Liver (tissue), 8 donors: ENCODE measurements at regions not wholly inside any gene's neighbourhood (a gene's known extent, or its start where the extent isn't known, plus 50 kb on each side); places are given as distances from the start of the nearest gene placed in this dataset.
A peak's percentile ranks its signal among the peaks of the same experiment; 100 is the strongest.

ENCODE experiments used
- DNase-seq: peaks from one replicate; pipeline ENCODE4 v3.0.0-alpha.2; 2017; ENCODE audit warnings: low spot score
- H3K27ac ChIP-seq, 2 donors: one replicate each; pipeline ENCODE4 v1.7.0; 2013; ENCODE audit warnings: inconsistent platforms in 2 of 2, low read length in 2 of 2, control low read depth in 1 of 2, low read depth in 1 of 2, mild to moderate bottlenecking in 1 of 2
- H3K27me3 ChIP-seq, 4 donors: one replicate each; pipeline versions ENCODE4 v1.6.1 to v1.7.0; 2013; ENCODE audit warnings: low read length in 3 of 4, inconsistent platforms in 1 of 4, mild to moderate bottlenecking in 1 of 4, moderate library complexity in 1 of 4; ENCODE audit not compliant: control insufficient read depth in 4 of 4, insufficient read depth in 4 of 4
- H3K36me3 ChIP-seq, 4 donors: one replicate each; pipeline versions ENCODE4 v1.6.1 to v1.7.0; 2013; ENCODE audit warnings: low read length in 3 of 4, mild to moderate bottlenecking in 3 of 4, low read depth in 1 of 4, moderate library complexity in 1 of 4; ENCODE audit not compliant: control insufficient read depth in 4 of 4, insufficient read depth in 3 of 4
- H3K4me1 ChIP-seq, 4 donors: one replicate each; pipeline versions ENCODE4 v1.6.1 to v1.7.0; 2013; ENCODE audit warnings: low read length in 3 of 4, mild to moderate bottlenecking in 3 of 4, moderate library complexity in 1 of 4; ENCODE audit not compliant: control insufficient read depth in 4 of 4, insufficient read depth in 4 of 4
- H3K4me3 ChIP-seq, 3 donors: one replicate each; pipeline versions ENCODE4 v1.6.1 to v1.7.0; 2013; ENCODE audit warnings: low read length in 3 of 3, control low read depth in 1 of 3, low read depth in 1 of 3, mild to moderate bottlenecking in 1 of 3
- H3K9ac ChIP-seq, 2 donors: one replicate each; pipeline ENCODE4 v1.7.0; 2013; ENCODE audit warnings: low read length in 2 of 2, mild to moderate bottlenecking in 2 of 2, moderate library complexity in 2 of 2, control low read depth in 1 of 2, low read depth in 1 of 2
- H3K9me3 ChIP-seq, 4 donors: one replicate each; pipeline versions ENCODE4 v1.6.1 to v1.7.0; 2013; ENCODE audit warnings: low read length in 3 of 4; ENCODE audit not compliant: control insufficient read depth in 4 of 4
- ATF3 ChIP-seq: IDR thresholded peaks from 2 replicates; pipeline ENCODE4 v1.6.1; 2016; ENCODE audit warnings: antibody characterized with exemption
- CTCF ChIP-seq: fragments of 150-350 bp; IDR thresholded peaks from 2 replicates; pipeline ENCODE4 v1.5.1; 2017; ENCODE audit warnings: improper control_type of control experiment, low read depth, low read length; ENCODE audit not compliant: missing input control
- EGR1 ChIP-seq, 2 donors: IDR thresholded peaks; 2 replicates each; pipeline ENCODE4 v1.6.1; 2016 to 2018; ENCODE audit warnings: antibody characterized with exemption in 2 of 2, low read depth in 2 of 2
- GABPA ChIP-seq, 2 donors: IDR thresholded peaks in 1 of 2; conservative IDR thresholded peaks in 1 of 2; 2 replicates each; pipeline ENCODE4 v1.6.1; 2016; ENCODE audit warnings: antibody characterized with exemption in 2 of 2, mild to moderate bottlenecking in 1 of 2, moderate library complexity in 1 of 2
- HNF4G ChIP-seq: IDR thresholded peaks from 2 replicates; pipeline ENCODE4 v1.6.1; 2016; ENCODE audit warnings: antibody characterized with exemption
- JUND ChIP-seq, 2 donors: IDR thresholded peaks; 2 replicates each; pipeline ENCODE4 v1.6.1; 2016; ENCODE audit warnings: antibody characterized with exemption in 2 of 2
- NR2F2 ChIP-seq: IDR thresholded peaks from 2 replicates; pipeline ENCODE4 v1.6.1; 2016; ENCODE audit warnings: antibody characterized with exemption
- RAD21 ChIP-seq, 2 donors: IDR thresholded peaks; 2 replicates each; pipeline ENCODE4 v1.6.1; 2016; ENCODE audit warnings: antibody characterized with exemption in 2 of 2, mild to moderate bottlenecking in 2 of 2
- REST ChIP-seq: IDR thresholded peaks from 2 replicates; pipeline ENCODE4 v1.6.1; 2016; ENCODE audit warnings: antibody characterized with exemption, mild to moderate bottlenecking
- TAF1 ChIP-seq: conservative IDR thresholded peaks from 2 replicates; pipeline ENCODE4 v1.6.1; 2016; ENCODE audit warnings: antibody characterized with exemption, mild to moderate bottlenecking
- whole genome bisulfite sequencing: extraction: QIAGEN DNeasy Blood & Tissue Kit; methylation state at CpG from one replicate; pipeline ENCODE4 v1.1.7; 2013; 5-methylcytosine and 5-hydroxymethylcytosine counted together
- donor health status: healthy.
- donor health status: healthy.
- donor health status: healthy.
- donor health status: healthy.
- donor health status: healthy.

DNA sequence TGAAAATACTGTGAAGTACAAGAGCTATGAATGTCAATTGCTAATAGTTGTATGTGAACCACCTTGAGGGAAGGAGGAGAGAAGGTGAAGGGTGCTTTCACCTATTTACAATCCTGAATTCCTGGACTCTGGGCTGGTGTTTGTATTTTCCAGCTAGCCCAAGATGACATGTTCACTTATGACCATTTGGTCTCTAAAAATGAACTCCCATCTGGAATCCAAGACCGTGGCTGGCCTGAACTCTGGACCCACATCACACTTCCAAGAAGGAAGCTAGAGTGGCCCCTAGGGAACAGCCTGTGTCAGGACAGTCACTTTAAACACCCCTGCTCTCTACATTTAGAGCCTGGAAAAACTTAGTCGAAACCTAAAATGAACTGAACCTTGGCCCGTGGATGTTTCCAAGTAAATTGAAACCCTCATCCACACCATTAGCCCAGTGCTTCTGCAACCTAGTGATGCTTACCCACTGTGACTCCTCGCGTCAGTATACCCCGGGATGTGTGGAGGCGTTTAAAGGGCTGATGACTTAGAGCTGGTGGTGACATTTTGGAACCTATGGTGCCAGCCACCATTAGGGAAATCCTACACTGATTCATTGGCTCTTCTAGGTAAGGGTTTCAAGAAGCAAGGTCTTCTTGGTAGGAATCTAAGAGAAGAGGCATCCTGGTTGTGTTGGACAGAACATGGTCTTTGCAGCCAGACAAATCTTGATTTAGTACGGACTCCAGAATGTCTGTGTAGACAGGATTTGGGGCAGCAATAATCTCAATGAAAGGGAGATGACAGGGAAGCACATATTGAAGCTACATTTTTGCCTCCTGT lies 171.5 kb upstream of the IRF2BP2 start:
- H3K36me3 ChIP-seq: no peaks in the 10 kb centered on the region
- H3K27me3 ChIP-seq: no peaks in the 10 kb centered on the region
- no peak overlapping the region for H3K9ac ChIP-seq
- no peak overlapping the region for H3K27ac ChIP-seq
- no peaks in the 10 kb centered on the region for H3K9me3 ChIP-seq
- no peak for DNase-seq
- H3K4me1 ChIP-seq: no peaks in the 10 kb centered on the region
- WGBS: 89% methylated on average over 8 of the region's 8 CpGs
- TF ChIP-seq ATF3 (no peak), GABPA (IDR thresholded peaks at IDR 0.05 in 1 of 2, conservative IDR thresholded peaks at IDR 0.05 in 1 of 2) (no peak), TAF1 (no peak), REST (no peak), EGR1 (IDR thresholded peaks at IDR 0.05; ENCODE audit: low read depth in 2 of 2) (no peak), RAD21 (IDR thresholded peaks at IDR 0.05) (peak; percentile 27 to 32), JUND (IDR thresholded peaks at IDR 0.05) (no peak), CTCF (peak; percentile 9)
- H3K4me3 ChIP-seq: no peak overlapping the region

DNA sequence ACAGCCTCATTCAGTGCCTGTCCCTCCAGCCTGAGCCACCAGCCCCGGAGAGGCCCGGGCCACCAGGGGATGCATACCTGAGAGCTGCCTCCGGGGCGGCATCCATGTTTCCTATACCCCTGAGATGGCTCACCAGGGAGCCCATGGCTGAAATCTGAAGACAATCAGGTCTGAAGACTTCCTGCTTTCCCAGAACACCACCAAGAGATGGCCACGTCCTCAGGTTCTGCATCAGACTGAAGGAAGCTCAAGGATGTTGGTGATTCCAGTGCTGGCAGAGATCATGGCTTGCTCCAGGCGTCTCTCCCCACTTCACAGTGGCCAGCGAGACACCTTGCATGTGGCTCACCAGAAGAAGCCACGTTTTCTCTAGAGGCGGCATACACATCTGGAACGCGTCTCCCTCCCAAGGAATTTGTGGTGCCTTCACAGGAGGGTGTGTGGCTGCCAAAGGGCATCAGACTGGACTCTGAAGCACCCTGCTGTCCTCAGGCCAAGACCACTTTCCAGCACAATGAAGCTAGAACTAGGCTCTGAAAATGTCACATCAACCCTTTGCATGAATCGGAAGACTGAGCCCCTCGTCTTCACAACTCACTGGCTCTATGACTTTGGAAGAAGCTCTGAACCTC lies 170.7 kb upstream of the IRF2BP2 start:
- Histone ChIP-seq H3K9me3 (no peaks in the 10 kb centered on the region), H3K27me3 (no peaks in the 10 kb centered on the region), H3K36me3 (no peaks in the 10 kb centered on the region), H3K4me3 (no peak overlapping the region), H3K4me1 (no peaks in the 10 kb centered on the region), H3K9ac (no peak overlapping the region), H3K27ac (no peak overlapping the region)
- no peak for DNase-seq
- TF ChIP-seq REST (no peak), NR2F2 (no peak), HNF4G (no peak), RAD21 (IDR thresholded peaks at IDR 0.05) (no peak)
- 87% methylated on average over 13 of the region's 13 CpGs for WGBS
